Gastroesophageal sphincter (tissue), 3 donors: ENCODE measurements at regions not wholly inside any gene's neighbourhood (a gene's known extent, or its start where the extent isn't known, plus 50 kb on each side); places are given as distances from the start of the nearest gene placed in this dataset.

ENCODE experiments used
- POLR2A ChIP-seq, 2 donors: fragments of 450-650 bp; IDR thresholded peaks; one replicate each; pipeline ENCODE4 v1.6.1; 2017; ENCODE audit warnings: antibody characterized with exemption in 2 of 2, mild to moderate bottlenecking in 2 of 2, moderate library complexity in 1 of 2
- TF ChIP-seq, protein P1 (sequence below), 4 experiments: fragments of 200-600 bp in 2 of 4; fragments of 450-650 bp in 2 of 4; sonication (generic) in 1 of 4; IDR thresholded peaks; one replicate each; pipeline ENCODE4 v1.5.1; 2017 to 2019; ENCODE audit warnings: antibody characterized with exemption in 4 of 4, mild to moderate bottlenecking in 2 of 4, moderate library complexity in 2 of 4

DNA sequence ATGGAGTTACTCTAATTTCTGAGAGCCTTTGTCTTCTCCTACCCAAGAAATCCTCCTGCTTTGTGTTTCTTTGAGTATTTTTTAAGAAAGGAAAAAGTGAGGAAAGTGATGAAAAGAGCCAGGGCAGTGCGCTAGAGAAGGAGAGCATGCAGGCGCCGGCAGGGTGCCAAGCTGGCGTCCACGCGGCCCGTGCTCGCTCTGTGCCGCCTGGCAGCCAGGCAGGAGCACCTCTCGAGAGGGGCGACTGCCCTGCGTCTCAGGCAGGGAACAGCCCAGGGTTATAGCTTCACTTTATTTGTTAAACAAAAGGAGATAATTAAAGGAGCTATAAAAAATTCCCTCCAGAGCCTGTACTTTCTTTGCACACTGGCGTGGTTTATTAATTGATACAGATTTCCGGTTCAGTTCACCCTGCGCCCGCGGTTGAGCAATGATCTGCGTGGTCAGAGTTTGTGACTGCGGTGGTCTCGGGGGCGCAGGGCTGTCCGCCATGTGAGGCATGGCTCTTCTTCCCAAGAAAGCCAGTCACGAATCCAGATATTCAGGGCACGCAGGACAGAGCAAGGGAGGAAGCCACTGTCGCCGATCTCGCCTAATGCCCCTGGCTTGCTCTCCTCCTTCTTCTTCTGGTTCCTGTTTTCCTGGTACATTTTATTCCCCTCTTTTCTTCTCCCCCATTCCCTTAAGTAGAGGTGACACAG, 110.8 kb upstream of the PAQR3 start:
- TF ChIP-seq, protein P1, sequence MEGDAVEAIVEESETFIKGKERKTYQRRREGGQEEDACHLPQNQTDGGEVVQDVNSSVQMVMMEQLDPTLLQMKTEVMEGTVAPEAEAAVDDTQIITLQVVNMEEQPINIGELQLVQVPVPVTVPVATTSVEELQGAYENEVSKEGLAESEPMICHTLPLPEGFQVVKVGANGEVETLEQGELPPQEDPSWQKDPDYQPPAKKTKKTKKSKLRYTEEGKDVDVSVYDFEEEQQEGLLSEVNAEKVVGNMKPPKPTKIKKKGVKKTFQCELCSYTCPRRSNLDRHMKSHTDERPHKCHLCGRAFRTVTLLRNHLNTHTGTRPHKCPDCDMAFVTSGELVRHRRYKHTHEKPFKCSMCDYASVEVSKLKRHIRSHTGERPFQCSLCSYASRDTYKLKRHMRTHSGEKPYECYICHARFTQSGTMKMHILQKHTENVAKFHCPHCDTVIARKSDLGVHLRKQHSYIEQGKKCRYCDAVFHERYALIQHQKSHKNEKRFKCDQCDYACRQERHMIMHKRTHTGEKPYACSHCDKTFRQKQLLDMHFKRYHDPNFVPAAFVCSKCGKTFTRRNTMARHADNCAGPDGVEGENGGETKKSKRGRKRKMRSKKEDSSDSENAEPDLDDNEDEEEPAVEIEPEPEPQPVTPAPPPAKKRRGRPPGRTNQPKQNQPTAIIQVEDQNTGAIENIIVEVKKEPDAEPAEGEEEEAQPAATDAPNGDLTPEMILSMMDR (IDR thresholded peaks at IDR 0.05) = no peak
- no peak for TF ChIP-seq POLR2A (IDR thresholded peaks at IDR 0.05)
